DMS 273 treated with DMSO at 0.1 percent for 48 hours (cell line): ENCODE measurements at regions not wholly inside any gene's neighbourhood (a gene's known extent, or its start where the extent isn't known, plus 50 kb on each side); places are given as distances from the start of the nearest gene placed in this dataset.

Source experiments
- DNase-seq: peaks from one replicate; lab custom pipeline; 2025; lab: John Stamatoyannopoulos, UW

DNA sequence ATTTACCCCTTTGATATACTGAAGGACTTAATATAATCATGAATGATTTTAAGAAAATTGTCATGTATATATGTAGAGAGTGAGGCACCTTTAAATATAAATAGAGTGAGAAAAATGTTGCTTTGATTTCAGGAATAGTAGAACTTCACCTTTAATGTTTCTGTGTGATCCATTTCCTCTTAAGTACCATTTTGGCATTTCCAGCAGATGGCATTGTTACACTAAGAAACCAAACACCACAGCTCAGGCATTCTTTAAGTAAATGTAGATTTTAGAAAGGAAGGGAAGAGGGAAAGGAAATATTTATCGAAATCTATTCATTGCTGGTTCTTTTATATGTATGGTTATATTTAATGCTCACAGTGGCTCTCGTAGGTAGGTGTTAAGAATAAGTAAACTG lies 556.7 kb upstream of the FBXO33 start:
- peak; percentile 19 for DNase-seq

DNA sequence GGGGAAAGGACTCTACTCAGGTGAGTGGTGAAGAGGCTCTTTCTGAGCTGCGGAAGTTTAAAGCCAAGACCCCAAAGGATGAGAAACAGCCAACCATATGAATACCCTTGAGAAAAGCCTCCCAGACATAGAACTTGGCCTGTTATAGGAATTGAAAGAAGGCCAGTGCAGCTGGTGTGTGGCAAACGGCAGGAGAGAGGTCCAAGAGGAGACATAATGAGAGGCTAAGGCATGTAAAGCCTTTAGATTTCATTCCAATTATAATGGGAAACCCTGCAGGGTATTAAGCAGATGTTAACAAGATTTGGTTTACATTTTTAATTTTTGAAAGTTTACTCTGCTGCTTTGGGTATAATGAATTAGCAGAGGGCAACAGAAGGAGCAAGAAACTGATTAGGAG lies 552.1 kb upstream of the FBXO33 start:
- DNase-seq, result no peak

DNA sequence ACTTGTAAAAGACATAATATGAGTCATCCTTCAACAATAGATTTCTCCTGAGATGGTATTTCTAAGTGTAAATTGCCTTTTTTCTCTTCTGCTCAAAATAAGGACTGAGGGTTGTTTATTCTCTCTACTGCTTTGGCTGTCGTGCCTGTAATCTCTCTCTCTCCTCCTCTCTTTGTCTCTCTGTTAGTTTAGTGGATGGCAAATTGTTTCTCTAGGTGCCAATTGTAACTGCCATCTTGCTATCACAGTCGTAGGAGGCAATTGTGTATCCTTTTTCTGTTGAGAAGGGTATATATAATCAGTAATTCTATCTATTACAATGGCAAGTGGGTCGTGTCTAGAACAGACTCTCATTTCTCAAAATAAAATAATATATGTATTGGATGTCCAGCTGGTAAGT lies 545.0 kb upstream of the FBXO33 start:
- DNase-seq, result no peak

DNA sequence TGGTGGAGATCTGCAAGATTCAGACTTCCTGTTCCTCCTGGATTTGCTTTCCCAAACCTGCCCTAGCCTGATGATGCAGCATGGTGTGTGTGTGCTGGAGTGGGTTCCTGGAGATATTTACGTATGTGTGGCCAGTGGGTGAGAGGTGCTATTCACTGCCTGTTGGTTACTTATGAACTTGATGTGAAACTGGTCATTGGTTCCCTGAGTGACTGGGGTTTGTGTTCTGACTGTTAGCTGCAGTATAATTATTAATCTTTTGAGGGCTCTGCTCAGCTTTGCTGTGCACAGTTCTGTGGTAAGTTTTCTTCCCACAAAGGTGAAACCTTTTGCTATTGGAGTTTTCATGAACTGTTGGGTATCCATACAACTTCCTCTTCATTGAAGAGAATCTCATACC lies 541.8 kb upstream of the FBXO33 start:
- DNase-seq, result no peak

DNA sequence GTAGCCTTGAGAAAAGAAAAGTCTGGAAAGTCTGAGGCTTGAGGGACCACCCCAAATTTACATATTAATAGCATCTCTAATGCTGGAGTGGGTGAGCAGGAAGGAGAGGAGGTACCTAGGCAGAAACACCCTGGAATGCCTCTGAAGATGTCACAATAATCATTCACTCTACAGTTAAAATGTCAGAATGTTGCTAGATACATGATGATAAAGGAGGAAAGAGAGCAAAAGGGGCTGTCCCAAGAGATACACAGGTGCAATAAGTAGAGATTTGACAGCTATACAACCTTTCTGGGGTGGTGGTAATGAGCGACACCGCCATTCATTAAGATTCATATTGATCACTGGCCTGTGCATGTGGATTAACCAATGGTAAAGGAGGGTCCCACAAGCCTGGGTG lies 540.5 kb upstream of the FBXO33 start:
- no peak for DNase-seq

DNA sequence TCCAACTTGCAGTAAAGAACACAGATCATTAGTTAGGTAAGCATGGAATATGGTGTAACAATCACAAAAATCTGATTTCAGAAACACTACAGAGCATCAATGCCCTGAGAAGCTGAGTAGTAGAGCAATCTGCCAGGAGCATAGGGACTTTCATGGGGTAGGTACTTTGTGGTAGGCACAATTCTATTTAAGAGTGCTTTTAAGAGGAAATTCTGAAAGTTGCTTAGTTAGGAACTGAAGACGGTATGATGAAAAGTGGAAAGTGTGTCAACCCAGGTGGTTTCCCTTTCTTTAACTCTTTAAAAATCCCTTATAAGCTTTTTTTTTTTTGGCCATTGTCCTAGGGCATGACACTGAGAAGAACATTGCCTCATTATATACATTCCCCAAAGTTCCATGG lies 535.7 kb upstream of the FBXO33 start:
- no peak for DNase-seq

DNA sequence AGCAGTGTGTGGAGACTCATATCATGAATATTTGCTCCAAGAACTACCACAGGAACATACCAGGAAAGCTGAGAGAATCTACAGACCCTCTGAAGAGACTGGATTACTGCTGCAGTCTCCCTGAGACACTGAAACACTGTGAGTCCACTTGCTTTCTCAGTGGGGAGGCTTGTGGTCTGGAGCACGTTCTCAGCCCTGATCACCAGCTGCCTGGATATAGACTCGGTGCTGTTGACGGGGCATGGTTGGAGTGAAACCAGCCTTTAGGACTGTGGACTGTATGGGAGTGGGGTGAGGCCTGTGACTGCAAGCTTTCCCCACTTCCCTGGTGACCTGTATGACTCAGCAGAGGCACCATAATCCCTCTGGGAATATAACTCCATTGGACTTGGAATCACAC lies 525.8 kb upstream of the FBXO33 start:
- DNase-seq, result no peak

DNA sequence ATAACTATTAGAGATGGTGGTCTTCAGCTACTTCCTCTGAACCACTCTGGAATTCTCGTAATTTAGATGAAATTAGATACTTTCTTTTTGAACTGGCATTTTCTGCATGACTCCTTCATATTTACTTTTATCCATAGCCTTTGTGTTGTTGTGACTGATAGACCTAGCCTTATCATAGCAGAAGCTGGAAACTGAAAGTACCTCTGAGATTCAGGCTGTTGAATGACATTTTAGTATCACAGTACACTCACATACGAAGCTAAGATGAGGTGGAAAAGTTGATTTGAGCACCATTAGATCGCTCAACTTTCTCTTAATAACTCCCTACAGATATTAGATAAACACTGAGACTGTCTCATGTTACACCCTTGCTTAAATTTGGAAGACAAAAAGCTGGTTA lies 525.1 kb upstream of the FBXO33 start:
- DNase-seq, result no peak

DNA sequence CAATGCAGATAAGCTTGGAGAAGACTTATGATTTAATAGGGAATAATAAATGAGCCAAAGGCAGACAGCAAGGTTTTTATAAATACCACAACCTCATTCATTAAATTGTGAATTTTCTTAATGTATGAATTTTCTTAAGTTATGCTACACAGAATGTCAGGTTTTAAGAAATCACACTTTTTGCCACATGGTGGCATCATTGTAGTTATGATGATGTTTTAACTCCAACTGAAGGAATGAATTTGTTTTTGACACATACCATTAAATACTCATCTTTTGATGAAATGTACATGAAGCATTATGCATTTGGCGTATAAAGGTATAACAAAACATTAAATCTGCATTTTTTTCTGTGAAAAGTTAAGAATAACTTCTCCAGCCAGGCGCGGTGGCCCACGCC lies 524.1 kb upstream of the FBXO33 start:
- DNase-seq, result no peak

DNA sequence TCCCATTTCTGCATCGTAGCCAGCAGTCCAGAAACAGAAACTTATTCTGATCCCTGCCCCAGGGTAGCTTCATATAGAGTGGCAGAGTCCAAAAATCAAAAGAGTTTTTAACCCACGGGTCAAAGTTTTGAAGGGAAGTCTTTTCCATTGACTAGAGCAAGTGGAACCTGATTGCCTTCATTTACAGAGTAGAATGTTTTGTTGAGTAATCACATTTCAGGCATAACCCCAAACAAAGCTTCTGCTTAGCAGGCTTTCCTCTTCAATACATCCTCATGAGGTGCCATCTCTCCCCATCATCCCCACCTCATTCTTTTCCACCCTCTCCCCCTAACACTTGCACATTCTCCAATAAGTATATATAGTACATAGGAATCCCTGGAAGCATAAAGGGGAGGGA lies 516.0 kb upstream of the FBXO33 start:
- no peak for DNase-seq

DNA sequence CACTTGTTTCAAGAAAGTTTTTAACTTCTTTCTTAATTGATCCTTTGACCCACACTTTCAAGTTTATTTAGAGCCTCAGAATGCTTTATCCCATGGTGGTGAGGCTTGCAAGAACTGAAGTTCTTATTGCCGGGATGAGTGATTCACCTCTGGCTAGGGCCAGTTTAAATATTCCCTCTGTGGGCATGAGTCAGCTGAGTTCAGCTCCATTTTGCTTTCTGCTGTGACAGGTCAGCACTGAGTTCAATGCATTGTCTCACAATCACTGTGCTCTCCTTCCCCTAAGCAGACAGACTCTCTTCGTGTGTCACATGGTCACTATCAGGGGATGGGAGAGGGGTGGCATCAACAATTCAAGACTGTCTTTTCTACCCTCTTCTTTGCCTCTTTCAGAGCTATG lies 514.6 kb upstream of the FBXO33 start:
- no peak for DNase-seq

DNA sequence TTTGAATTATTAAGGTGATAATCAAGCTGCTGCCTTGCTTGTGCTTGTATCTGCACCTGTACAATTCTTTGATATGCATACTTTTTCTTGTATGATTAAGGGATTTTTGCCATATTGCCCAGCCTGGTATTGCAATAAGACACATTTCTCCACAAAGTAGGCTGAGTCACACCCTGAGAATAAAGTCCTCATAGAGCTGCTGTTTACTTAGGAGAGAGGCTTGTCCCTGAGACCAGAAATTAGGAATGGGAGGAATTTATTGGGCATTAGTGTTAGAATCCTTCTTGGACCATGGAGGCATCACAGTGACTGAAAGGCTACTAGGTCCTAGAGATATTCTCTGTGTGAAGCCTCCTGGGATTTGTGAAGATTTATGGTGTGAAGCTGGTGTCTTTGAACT lies 506.8 kb upstream of the FBXO33 start:
- no peak for DNase-seq

DNA sequence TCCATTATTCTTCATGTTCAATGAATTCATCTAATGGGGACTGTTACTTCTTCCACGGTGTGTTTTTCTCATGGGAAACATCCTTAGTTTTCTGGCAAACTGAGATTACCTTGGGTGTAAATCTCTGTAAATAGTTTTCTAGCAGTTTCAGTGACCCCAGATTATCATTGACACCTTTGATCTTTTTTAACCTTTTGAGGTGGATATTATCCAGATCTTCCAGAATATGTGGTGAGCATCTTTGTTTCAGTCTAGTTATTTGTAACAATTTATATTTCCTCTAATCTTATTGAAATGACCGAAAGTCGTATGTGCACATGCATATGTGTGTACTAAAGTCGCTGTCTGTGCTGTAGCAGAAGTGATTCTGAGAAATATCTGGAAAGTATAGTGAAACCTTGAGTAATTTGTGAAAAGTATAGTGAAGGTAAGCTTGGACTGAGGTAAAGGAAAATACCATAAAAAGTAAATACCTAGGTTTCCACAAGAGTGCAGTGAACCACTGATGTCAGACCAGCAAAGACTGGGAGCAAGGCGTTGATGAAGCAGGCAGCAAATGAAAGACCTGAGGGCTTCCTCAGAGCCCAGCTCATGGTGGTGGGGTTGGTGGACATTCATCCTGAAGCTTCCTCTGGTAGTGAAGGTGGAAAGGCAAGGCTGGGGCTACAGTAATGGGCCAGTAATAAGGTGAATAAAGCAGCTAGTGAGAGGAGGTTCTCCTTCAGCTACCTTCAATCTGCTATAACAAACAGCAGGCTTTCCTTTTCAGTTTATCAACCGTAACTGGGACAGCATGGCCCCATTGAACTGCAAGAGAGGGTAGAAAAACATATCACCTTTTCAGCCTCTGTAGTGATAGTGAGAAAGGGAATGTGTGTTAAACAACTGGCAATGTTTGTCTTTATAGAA lies 480.2 kb upstream of the FBXO33 start:
- DNase-seq, result no peak

DNA sequence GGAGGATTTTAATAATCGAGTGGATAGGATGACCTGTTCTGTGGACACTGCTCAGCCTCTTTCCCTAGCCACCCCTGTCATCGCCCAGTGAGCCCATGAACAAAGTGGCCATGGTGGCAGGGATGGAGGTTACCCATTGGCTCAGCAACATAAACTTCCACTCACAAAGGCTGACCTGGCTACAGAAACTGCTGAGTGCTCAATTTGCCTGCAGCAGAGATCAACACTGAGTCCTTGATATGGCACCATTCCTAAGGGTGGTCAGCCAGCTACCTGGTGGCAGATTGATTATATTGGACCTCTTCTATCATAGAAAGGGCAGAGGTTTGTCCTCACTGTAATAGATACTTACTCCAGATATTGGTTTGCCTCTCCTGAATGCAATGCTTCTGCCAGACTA lies 465.4 kb upstream of the FBXO33 start:
- no peak for DNase-seq

DNA sequence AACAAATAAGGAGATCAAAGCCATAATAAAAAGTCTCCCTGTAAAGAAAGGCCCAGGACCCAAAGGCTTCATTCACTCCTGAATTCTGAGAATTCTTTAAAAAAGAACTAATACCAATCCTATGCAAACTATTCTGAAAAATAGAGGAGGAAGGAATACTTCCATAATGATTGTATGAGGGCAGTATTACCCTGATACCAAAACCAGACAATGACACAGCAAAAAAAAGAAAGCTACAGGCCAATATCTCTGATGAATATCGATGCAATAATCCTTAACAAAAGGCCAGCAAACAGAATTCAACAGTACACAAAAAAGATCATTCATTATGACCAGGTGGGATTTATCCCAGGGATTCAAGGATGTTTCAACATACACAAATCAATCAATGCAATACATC lies 457.8 kb upstream of the FBXO33 start:
- DNase-seq, result no peak

DNA sequence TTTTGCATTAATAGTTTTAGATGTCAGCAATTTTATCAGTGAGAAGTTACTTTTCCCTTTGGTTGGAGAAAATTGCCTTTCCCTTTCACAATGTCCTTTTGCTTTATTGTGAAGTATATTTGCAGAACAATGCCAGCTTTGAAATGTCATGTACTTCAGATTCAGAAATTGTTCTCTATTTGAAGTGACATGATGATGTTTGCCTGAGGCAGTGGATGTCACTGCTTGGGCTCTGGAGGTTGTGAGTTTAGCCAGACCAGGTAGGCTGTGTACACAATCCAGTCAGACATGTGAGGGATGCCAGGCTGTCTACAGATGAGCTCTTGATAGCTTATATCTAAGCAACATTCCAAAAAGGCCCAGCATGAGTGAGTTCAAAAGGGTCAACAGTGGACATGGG lies 451.9 kb upstream of the FBXO33 start:
- DNase-seq, result no peak

DNA sequence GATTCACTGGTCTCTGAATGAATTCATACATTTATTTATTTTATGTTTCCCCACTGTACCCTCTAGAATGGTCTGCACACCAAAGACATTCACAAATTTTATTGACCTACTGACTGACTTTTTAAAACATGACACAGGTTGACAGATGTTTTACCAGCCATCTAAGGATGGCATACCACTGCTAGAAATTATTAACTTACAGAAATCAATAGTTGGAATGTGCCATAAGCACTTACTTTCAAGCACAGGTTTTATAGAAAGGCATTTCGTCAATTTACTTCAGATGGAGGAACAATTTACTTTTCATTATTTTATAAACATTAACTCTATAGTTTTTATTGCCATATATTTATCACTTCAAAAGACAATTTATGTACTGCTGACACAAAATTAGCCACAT lies 448.7 kb upstream of the FBXO33 start:
- no peak for DNase-seq

DNA sequence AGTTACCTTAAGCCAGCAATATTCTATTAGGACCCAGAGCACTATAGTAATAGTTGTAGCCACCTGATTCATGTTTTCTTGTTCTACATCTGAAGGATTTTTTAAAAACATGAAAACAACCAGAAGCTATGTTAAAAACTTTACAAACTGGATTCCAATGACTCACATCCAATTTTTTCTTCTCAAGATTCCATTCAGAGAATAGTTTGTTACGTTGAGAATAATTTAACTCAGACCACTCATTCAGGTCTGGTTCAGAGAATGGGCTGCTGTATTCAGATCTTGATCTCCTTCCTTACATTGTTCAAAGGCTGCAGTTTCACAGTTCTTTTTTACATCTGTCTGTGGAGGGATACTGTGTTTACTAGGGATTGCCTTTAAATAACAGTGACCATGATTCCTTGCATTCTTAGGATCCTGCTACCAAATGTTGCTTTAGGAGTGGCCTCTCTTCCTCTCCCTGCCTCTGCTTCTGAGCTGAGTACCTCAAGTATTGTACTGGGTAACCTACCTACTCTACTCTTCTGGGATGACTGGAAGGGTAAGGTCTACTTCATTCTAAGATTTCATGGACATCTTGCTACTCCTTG lies 448.0 kb upstream of the FBXO33 start:
- DNase-seq, result no peak

DNA sequence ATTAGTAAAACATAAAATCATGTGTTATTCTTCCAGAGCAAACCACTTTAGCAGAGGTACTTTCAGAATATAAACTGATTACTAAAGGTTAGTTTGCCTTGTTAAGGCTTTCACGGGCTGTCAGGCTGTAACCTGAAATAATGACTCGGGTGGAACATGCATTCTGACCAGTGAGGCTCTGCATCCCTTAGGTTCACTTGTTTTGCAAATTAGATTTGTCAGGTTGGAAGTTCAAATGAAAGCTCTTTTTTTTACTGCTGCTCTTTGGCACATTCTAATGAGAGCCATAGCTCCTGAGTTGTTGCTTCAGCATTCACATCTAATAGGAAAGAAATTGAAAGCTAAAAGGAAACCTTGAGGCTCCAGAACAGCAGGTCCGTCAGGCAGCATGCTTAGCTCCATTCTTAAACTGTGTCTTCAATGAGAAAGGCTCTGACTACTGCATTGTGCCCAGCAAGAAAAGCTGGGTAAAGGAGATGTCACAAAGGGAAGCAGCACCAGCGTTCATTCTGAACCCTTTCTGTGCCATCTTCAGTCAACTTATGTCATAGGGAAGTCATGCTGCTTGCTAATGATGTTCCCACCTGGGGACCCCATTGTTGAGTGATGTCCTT lies 445.5 kb upstream of the FBXO33 start:
- DNase-seq, result no peak

DNA sequence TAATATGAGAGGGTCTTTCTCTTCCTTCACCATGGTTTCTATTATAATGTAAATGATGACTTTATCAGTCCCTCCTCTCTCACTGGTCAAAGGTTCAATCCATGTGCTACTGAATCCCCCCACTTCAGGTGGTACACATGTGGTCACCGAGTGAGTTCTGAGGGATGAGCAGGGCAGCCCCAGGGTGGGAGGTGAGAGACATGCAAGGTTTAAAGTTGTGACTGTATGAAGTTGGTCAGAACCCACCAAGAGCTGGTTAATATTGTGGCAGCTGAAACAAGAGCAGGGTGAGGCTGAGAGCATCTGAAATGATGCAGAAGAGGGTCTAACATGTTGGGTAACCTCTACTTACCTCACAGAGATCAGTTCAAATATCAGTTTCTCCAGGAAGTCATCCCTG lies 444.7 kb upstream of the FBXO33 start:
- DNase-seq, result no peak

DNA sequence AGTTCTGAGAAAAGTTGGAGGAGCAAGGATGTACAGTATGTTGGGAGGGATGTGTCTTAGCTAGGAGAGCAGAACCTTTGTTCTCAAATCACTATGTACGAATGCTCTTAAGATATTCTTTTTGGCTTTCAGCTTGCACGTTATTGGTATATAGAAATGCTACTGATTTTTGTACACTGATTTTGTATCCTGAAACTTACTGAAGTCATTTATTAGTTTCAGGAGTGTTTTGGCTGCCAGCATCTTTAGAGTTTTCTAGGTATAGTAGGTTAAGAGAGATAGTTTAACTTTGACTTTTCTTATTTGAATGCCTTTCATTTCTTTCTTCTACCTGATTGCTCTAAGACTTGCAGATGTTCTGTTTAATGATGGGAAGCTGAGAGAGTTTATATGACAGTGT lies 442.8 kb upstream of the FBXO33 start:
- DNase-seq, result no peak

DNA sequence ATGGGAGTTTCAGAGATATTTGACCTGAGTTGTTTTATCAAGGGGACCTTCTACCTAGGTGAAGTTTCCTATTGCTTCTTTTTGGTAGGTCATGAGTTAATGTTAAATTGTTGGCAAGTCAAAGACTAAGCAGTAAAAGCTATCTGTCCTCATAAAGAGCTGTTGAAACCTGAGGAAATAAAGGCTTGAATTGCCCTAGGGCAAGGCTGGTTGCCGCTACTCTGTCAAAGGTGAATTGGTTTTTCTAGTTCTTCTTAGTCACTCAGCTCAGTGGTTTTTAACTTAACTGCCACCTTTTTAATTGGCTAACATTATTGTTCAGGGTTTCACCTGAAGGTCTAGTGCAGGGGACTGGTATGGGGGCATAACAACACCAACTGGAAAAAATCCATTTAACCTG lies 441.6 kb upstream of the FBXO33 start:
- DNase-seq, result no peak

DNA sequence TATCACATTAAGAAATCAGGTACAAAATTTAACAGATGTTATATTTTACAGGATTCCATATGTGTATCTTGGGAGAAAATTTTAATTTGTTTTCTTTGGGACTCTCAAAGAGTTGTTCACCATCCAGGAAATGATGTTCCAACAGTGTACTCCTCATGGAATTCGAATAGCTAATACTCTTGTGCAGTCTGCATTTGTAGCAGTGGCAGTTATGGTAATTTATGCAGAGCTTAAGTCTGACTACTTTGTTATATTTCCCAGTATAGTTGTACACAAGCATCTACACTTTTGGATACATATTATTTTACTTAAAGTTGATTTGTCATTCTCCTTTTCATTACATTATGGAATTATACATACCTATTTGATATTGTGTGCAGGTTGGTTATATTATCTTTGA lies 436.7 kb upstream of the FBXO33 start:
- DNase-seq, result no peak

DNA sequence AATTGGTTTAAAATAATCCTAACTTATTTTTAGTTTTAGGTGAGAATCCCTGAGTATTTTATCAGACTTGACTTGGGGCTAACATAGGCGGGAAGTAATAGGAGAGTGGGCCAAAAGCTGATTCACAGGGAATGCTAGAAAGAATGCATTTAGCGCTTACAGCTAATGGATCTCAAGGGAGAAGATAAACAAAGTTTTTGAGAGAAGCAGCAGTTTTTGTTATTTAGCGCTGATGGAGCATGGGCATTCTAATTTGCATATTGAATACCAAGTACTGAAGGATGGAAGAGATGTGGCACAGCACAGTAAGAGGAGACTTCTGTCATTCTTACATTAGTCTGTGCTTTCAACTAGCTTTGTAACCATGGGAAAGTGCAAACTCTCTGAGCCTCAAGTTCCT lies 436.0 kb upstream of the FBXO33 start:
- DNase-seq, result no peak
